ENCODE measurements at regions not wholly inside any gene's neighbourhood (a gene's known extent, or its start where the extent isn't known, plus 50 kb on each side); places are given as distances from the start of the nearest gene placed in this dataset.

- no peaks in the 10 kb centered on the region for H3K9me3 ChIP-seq (ENCODE audit: control insufficient read depth in 2 of 2, insufficient read depth in 1 of 2, low read depth in 1 of 2, low read length in 1 of 2)
- 73 to 74% methylated on average over 7 of the region's 7 CpGs for WGBS, 2 donors
- no peaks in the 10 kb centered on the region for H3K4me1 ChIP-seq (ENCODE audit: control insufficient read depth in 2 of 2, insufficient read depth in 2 of 2, low read length in 1 of 2)
- H3K27ac ChIP-seq (ENCODE audit: low read depth in 2 of 2, low read length in 1 of 2) = no peak overlapping the region
- no peaks in the 10 kb centered on the region for H3K27me3 ChIP-seq (ENCODE audit: control insufficient read depth in 1 of 2, insufficient read depth in 2 of 2, low read length in 2 of 2)
- H3K36me3 ChIP-seq (ENCODE audit: control insufficient read depth in 2 of 2, insufficient read depth in 2 of 2, low read length in 1 of 2) = no peaks in the 10 kb centered on the region
- H3K4me3 ChIP-seq (ENCODE audit: low read depth in 1 of 2, low read length in 2 of 2) = no peak overlapping the region
These were observed 53.5 kb upstream of the TSHZ3 start for GRCh38 chr19:31402529-31403316.

- Histone ChIP-seq H3K9me3 (ENCODE audit: control insufficient read depth in 2 of 2, insufficient read depth in 1 of 2, low read depth in 1 of 2, low read length in 1 of 2) (no peaks in the 10 kb centered on the region), H3K27me3 (ENCODE audit: control insufficient read depth in 1 of 2, insufficient read depth in 2 of 2, low read length in 2 of 2) (no peaks in the 10 kb centered on the region), H3K36me3 (ENCODE audit: control insufficient read depth in 2 of 2, insufficient read depth in 2 of 2, low read length in 1 of 2) (no peaks in the 10 kb centered on the region), H3K4me3 (ENCODE audit: low read depth in 1 of 2, low read length in 2 of 2) (no peak overlapping the region), H3K4me1 (ENCODE audit: control insufficient read depth in 2 of 2, insufficient read depth in 2 of 2, low read length in 1 of 2) (no peaks in the 10 kb centered on the region), H3K27ac (ENCODE audit: low read depth in 2 of 2, low read length in 1 of 2) (no peak overlapping the region)
- 88 to 93% methylated on average over 4 of the region's 4 CpGs for WGBS, 2 donors
These were observed 56.9 kb upstream of the TSHZ3 start for GRCh38 chr19:31406106-31406505.

DNA sequence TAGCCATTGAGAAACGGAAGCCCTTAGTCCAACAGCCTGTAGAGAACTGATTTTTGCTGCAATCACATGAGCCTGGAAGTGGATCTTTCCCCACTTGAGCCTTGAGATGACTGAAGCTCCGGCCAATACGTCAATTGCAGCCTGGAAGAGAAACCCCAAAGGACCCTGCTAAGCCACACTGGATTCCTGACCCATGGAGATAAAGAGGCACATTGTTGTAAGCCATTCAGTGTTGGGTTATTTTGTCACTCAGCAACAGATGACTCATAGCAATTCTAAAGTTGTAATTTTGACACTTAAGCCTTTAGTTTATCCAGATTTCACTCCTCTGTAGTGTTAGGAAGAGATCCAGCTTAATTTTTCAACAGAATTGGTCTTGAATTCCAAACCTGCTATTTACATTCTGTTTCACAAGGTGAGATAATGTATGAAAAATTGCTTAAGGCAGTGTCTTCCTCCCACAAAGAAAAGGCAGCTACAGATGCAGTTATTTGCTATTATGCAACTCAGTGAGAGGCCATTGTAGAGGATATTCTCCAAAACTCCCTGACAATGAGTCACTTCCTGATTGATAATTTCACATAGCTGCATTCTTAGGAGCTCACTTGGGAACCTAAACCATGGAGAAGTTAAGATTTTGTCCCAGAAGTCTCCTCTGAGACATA lies 59.4 kb upstream of the TSHZ3 start:
- WGBS, 2 donors = 64 to 70% methylated on average over 3 of the region's 3 CpGs
- Histone ChIP-seq H3K27ac (ENCODE audit: low read depth in 2 of 2, low read length in 1 of 2) (no peak overlapping the region), H3K4me3 (ENCODE audit: low read depth in 1 of 2, low read length in 2 of 2) (no peak overlapping the region), H3K9me3 (ENCODE audit: control insufficient read depth in 2 of 2, insufficient read depth in 1 of 2, low read depth in 1 of 2, low read length in 1 of 2) (no peaks in the 10 kb centered on the region), H3K36me3 (ENCODE audit: control insufficient read depth in 2 of 2, insufficient read depth in 2 of 2, low read length in 1 of 2) (no peaks in the 10 kb centered on the region), H3K4me1 (ENCODE audit: control insufficient read depth in 2 of 2, insufficient read depth in 2 of 2, low read length in 1 of 2) (no peaks in the 10 kb centered on the region), H3K27me3 (ENCODE audit: control insufficient read depth in 1 of 2, insufficient read depth in 2 of 2, low read length in 2 of 2) (no peaks in the 10 kb centered on the region)

GRCh38 chr19:31413353-31413752 lies 64.1 kb upstream of the TSHZ3 start:
- H3K27me3 ChIP-seq (ENCODE audit: control insufficient read depth in 1 of 2, insufficient read depth in 2 of 2, low read length in 2 of 2) = no peaks in the 10 kb centered on the region
- 81 to 85% methylated on average over 8 of the region's 8 CpGs for WGBS, 2 donors
- no peaks in the 10 kb centered on the region for H3K4me1 ChIP-seq (ENCODE audit: control insufficient read depth in 2 of 2, insufficient read depth in 2 of 2, low read length in 1 of 2)
- no peaks in the 10 kb centered on the region for H3K9me3 ChIP-seq (ENCODE audit: control insufficient read depth in 2 of 2, insufficient read depth in 1 of 2, low read depth in 1 of 2, low read length in 1 of 2)
- H3K4me3 ChIP-seq (ENCODE audit: low read depth in 1 of 2, low read length in 2 of 2) = no peak overlapping the region
- H3K27ac ChIP-seq (ENCODE audit: low read depth in 2 of 2, low read length in 1 of 2) = no peak overlapping the region
- no peaks in the 10 kb centered on the region for H3K36me3 ChIP-seq (ENCODE audit: control insufficient read depth in 2 of 2, insufficient read depth in 2 of 2, low read length in 1 of 2)

DNA sequence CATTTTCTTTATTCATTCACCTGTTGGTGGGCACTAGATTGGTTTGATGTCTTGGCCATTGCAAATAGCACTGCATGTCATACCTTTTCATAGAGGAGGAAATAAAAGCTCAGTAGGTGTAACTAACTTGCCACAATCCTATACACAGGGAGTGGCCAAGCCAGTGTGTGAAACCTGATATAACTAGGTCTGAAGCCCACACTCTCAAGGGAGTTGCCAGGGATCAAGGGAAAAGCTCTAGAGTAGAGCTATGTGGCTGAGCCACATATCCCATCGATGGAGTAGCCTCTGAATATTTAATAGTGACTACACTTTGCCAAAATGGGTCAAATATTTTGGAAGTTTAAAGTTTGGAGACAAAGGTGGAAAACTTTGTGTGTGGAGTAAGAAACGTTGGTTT lies 66.1 kb upstream of the TSHZ3 start:
- no peaks in the 10 kb centered on the region for H3K4me1 ChIP-seq (ENCODE audit: control insufficient read depth in 2 of 2, insufficient read depth in 2 of 2, low read length in 1 of 2)
- H3K36me3 ChIP-seq (ENCODE audit: control insufficient read depth in 2 of 2, insufficient read depth in 2 of 2, low read length in 1 of 2) = no peaks in the 10 kb centered on the region
- H3K9me3 ChIP-seq (ENCODE audit: control insufficient read depth in 2 of 2, insufficient read depth in 1 of 2, low read depth in 1 of 2, low read length in 1 of 2) = no peaks in the 10 kb centered on the region
- H3K27ac ChIP-seq (ENCODE audit: low read depth in 2 of 2, low read length in 1 of 2) = no peak overlapping the region
- no peaks in the 10 kb centered on the region for H3K27me3 ChIP-seq (ENCODE audit: control insufficient read depth in 1 of 2, insufficient read depth in 2 of 2, low read length in 2 of 2)
- no peak overlapping the region for H3K4me3 ChIP-seq (ENCODE audit: low read depth in 1 of 2, low read length in 2 of 2)
- 49 to 50% methylated on average over 2 of the region's 2 CpGs for WGBS, 2 donors

GRCh38 chr19:31416548-31416947 lies 67.3 kb upstream of the TSHZ3 start:
- Histone ChIP-seq H3K36me3 (ENCODE audit: control insufficient read depth in 2 of 2, insufficient read depth in 2 of 2, low read length in 1 of 2) (no peaks in the 10 kb centered on the region), H3K27me3 (ENCODE audit: control insufficient read depth in 1 of 2, insufficient read depth in 2 of 2, low read length in 2 of 2) (no peaks in the 10 kb centered on the region), H3K9me3 (ENCODE audit: control insufficient read depth in 2 of 2, insufficient read depth in 1 of 2, low read depth in 1 of 2, low read length in 1 of 2) (no peaks in the 10 kb centered on the region), H3K4me1 (ENCODE audit: control insufficient read depth in 2 of 2, insufficient read depth in 2 of 2, low read length in 1 of 2) (no peaks in the 10 kb centered on the region), H3K27ac (ENCODE audit: low read depth in 2 of 2, low read length in 1 of 2) (no peak overlapping the region), H3K4me3 (ENCODE audit: low read depth in 1 of 2, low read length in 2 of 2) (no peak overlapping the region)
- WGBS, 2 donors = 90% methylated on average over 2 of the region's 2 CpGs

- H3K36me3 ChIP-seq (ENCODE audit: control insufficient read depth in 2 of 2, insufficient read depth in 2 of 2, low read length in 1 of 2) = no peaks in the 10 kb centered on the region
- H3K9me3 ChIP-seq (ENCODE audit: control insufficient read depth in 2 of 2, insufficient read depth in 1 of 2, low read depth in 1 of 2, low read length in 1 of 2) = peaks cover 0 to 3% of the 10 kb centered on the region in 2 donors
- H3K27ac ChIP-seq (ENCODE audit: low read depth in 2 of 2, low read length in 1 of 2) = no peak overlapping the region
- H3K27me3 ChIP-seq (ENCODE audit: control insufficient read depth in 1 of 2, insufficient read depth in 2 of 2, low read length in 2 of 2) = no peaks in the 10 kb centered on the region
- no peaks in the 10 kb centered on the region for H3K4me1 ChIP-seq (ENCODE audit: control insufficient read depth in 2 of 2, insufficient read depth in 2 of 2, low read length in 1 of 2)
- 49 to 53% methylated on average over 6 of the region's 6 CpGs for WGBS, 2 donors
- H3K4me3 ChIP-seq (ENCODE audit: low read depth in 1 of 2, low read length in 2 of 2) = no peak overlapping the region
These were observed 68.8 kb upstream of the TSHZ3 start for GRCh38 chr19:31418055-31418454.

DNA sequence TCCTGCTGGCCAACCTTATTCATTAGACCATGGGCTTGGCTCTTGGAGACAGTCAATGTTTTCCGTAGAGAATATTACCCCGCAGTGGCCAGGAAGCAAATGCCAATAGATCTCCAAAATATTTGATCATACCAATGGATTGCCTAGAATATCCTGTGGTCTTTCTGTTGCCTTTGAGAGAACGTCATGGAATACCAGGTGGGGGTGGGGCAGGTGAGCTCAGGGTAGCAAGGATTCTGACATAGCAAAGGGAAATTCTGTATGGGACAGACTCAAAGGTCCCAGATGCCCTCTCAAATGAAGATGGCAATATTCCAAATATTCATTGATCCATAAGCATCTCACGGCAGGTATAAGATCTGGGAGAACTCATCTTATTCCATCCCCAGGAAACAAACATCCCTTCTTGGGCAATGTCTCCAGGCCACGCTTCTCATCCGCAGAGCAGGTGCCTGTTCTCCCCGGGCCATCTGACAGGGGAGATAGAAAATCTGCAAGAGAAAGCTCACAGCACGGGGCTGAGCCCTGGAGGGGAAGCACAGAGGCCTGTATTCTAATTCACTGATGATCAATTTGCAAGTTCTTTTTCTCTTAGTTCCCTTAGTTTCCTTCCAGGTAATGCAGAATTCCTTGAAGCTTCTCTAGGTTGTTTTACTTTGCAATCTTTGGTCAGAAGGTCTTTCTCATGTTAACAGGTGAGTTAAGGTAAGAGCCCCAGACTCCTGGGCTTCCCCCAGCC lies 69.6 kb upstream of the TSHZ3 start:
- H3K27me3 ChIP-seq (ENCODE audit: control insufficient read depth in 1 of 2, insufficient read depth in 2 of 2, low read length in 2 of 2) = no peaks in the 10 kb centered on the region
- H3K4me1 ChIP-seq (ENCODE audit: control insufficient read depth in 2 of 2, insufficient read depth in 2 of 2, low read length in 1 of 2) = no peaks in the 10 kb centered on the region
- 54 to 55% methylated on average over 8 of the region's 8 CpGs for WGBS, 2 donors
- no peaks in the 10 kb centered on the region for H3K36me3 ChIP-seq (ENCODE audit: control insufficient read depth in 2 of 2, insufficient read depth in 2 of 2, low read length in 1 of 2)
- H3K4me3 ChIP-seq (ENCODE audit: low read depth in 1 of 2, low read length in 2 of 2) = no peak overlapping the region
- H3K9me3 ChIP-seq (ENCODE audit: control insufficient read depth in 2 of 2, insufficient read depth in 1 of 2, low read depth in 1 of 2, low read length in 1 of 2) = peaks cover 0 to 3% of the 10 kb centered on the region in 2 donors
- no peak overlapping the region for H3K27ac ChIP-seq (ENCODE audit: low read depth in 2 of 2, low read length in 1 of 2)

- H3K9me3 ChIP-seq (ENCODE audit: control insufficient read depth in 2 of 2, insufficient read depth in 1 of 2, low read depth in 1 of 2, low read length in 1 of 2) = peaks cover 0 to 3% of the 10 kb centered on the region in 2 donors
- no peaks in the 10 kb centered on the region for H3K4me1 ChIP-seq (ENCODE audit: control insufficient read depth in 2 of 2, insufficient read depth in 2 of 2, low read length in 1 of 2)
- no peak overlapping the region for H3K4me3 ChIP-seq (ENCODE audit: low read depth in 1 of 2, low read length in 2 of 2)
- no peaks in the 10 kb centered on the region for H3K27me3 ChIP-seq (ENCODE audit: control insufficient read depth in 1 of 2, insufficient read depth in 2 of 2, low read length in 2 of 2)
- WGBS, 2 donors = 72 to 79% methylated on average over 11 of the region's 11 CpGs
- H3K27ac ChIP-seq (ENCODE audit: low read depth in 2 of 2, low read length in 1 of 2) = no peak overlapping the region
- H3K36me3 ChIP-seq (ENCODE audit: control insufficient read depth in 2 of 2, insufficient read depth in 2 of 2, low read length in 1 of 2) = no peaks in the 10 kb centered on the region
These were observed 70.7 kb upstream of the TSHZ3 start for GRCh38 chr19:31419871-31420445.
